ENCODE measurements at regions not wholly inside any gene's neighbourhood (a gene's known extent, or its start where the extent isn't known, plus 50 kb on each side); places are given as distances from the start of the nearest gene placed in this dataset.

DNA sequence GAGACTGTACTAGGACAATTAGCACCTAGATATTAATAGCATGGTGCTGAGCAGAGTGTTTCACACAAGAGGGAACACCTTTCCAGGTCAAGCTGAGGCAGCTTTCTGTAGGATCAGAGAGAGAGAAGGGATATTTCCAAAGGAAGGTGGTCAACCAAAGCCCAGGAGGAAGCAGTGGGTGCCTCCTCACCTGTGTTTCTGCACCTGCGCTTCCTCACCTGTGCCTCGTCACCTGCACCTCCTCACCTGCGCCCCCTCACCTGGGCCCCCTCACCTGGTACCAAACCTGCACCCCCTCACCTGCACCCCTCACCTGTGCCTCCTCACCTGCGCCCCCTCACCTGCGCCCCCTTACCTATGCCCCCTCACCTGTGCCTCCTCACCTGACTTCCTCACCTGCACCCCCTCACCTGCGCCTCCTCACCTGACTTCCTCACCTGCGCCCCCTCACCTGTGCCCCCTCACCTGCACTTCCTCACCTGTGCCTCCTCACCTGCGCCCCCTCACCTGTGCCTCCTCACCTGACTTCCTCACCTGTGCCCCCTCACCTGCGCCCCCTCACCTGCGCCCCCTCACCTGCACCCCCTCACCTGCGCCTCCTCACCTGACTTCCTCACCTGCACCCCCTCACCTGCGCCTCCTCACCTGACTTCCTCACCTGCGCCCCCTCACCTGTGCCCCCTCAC lies 67.9 kb downstream of the TTLL2 start:
- no peak overlapping the region for H3K4me3 ChIP-seq (replicated peaks; ENCODE audit: low read depth, low read length)
- no peak for TF ChIP-seq CTCF (IDR thresholded peaks at IDR 0.05; ENCODE audit: low read length, missing control alignments)
- DNase-seq (ENCODE audit: low read depth), result no peak

- no peak for TF ChIP-seq CTCF (IDR thresholded peaks at IDR 0.05; ENCODE audit: low read length, missing control alignments)
- DNase-seq (ENCODE audit: low read depth), result no peak
- no peak overlapping the region for H3K4me3 ChIP-seq (replicated peaks; ENCODE audit: low read depth, low read length)
Observed at GRCh38 chr6:167393731-167394130, 68.8 kb downstream of the TTLL2 start.

DNA sequence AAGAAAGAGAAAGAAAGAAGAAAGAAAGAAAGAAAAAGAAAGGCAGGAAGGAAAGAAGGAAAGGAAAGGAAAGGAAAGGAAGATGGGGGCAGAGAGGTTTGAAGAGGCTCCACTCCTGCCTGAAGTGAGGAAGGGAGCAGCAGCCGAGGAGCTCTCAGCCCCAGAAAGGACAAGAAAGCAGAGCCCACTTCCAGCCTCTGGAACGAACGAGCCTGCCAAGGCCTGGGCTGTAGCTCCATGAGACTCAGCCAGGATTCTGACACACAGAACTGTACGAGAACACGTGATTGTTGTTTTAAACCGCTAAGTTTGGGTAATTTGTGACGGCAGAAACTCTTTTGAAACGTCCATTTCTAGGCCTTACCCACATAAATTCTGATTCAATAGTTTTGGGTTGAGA lies 69.5 kb downstream of the TTLL2 start:
- no peak for TF ChIP-seq CTCF (IDR thresholded peaks at IDR 0.05; ENCODE audit: low read length, missing control alignments)
- H3K4me3 ChIP-seq (replicated peaks; ENCODE audit: low read depth, low read length), result no peak overlapping the region
- no peak for DNase-seq (ENCODE audit: low read depth)

- no peak overlapping the region for H3K4me3 ChIP-seq (replicated peaks; ENCODE audit: low read depth, low read length)
- no peak for DNase-seq (ENCODE audit: low read depth)
- no peak for TF ChIP-seq CTCF (IDR thresholded peaks at IDR 0.05; ENCODE audit: low read length, missing control alignments)
Observed at GRCh38 chr6:167394820-167395219, 69.9 kb downstream of the TTLL2 start.

DNA sequence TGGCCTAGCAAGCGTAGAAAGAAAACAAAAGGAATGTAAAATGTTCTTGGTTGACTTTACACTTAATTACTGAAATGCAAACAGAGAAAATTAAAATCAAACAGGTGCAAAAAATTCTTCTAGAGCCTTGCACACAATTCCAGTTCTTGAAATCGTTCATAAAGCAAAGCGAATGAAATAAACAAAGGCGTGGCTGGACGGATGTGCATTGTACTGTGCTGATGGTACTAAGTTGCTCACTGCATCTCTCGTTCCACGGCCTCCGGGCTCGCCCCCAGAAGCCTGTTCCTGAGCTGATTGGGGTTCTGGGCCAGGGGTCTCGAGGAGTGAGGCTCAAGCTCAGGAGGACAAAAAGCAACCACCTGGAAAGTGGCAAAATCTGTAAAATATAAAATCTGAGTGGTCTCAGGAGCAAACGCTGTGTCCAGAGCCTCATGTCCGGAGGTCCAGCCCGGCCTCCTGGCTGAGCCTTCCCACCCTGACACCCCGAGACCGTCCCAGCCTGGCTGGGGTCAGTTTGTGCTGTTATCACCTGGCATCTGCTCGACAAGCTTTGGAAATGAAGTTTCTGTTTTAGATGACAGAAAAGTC lies 71.3 kb downstream of the TTLL2 start:
- no peak for TF ChIP-seq CTCF (IDR thresholded peaks at IDR 0.05; ENCODE audit: low read length, missing control alignments)
- no peak for DNase-seq (ENCODE audit: low read depth)
- no peak overlapping the region for H3K4me3 ChIP-seq (replicated peaks; ENCODE audit: low read depth, low read length)

- no peak for DNase-seq (ENCODE audit: low read depth)
- H3K4me3 ChIP-seq (replicated peaks; ENCODE audit: low read depth, low read length), result no peak overlapping the region
- no peak for TF ChIP-seq CTCF (IDR thresholded peaks at IDR 0.05; ENCODE audit: low read length, missing control alignments)
Observed at GRCh38 chr6:167396659-167397490, 72.0 kb downstream of the TTLL2 start.

Data from fibroblast of pulmonary artery (primary cell).